Nephron (organoid): ENCODE measurements at regions not wholly inside any gene's neighbourhood (a gene's known extent, or its start where the extent isn't known, plus 50 kb on each side); places are given as distances from the start of the nearest gene placed in this dataset.

Experiments
- H3K27ac Mint-ChIP-seq, 3 experiments: 2 replicates each; pipeline ENCODE4 v1.8.0; 2020; ENCODE audit warnings: mixed read lengths in 3 of 3, mild to moderate bottlenecking in 2 of 3, moderate library complexity in 1 of 3
- H3K27me3 Mint-ChIP-seq: 2 replicates; pipeline ENCODE4 v1.8.0; 2021; ENCODE audit warnings: low read depth, mild to moderate bottlenecking, moderate library complexity, mixed read lengths
- H3K36me3 Mint-ChIP-seq: 2 replicates; pipeline ENCODE4 v1.8.0; 2020; ENCODE audit warnings: low read depth, mixed read lengths
- H3K4me1 Mint-ChIP-seq: 2 replicates; pipeline ENCODE4 v1.8.0; 2020; ENCODE audit warnings: mixed read lengths
- H3K4me3 Mint-ChIP-seq, 3 experiments: 2 replicates each; pipeline ENCODE4 v1.8.0; 2020; ENCODE audit warnings: mild to moderate bottlenecking in 3 of 3, mixed read lengths in 3 of 3, moderate library complexity in 2 of 3
- H3K9me3 Mint-ChIP-seq: 2 replicates; pipeline ENCODE4 v1.8.0; 2020; ENCODE audit warnings: mixed read lengths
- CTCF ChIP-seq, 3 experiments: fragments of 200-600 bp; sonication (generic); IDR thresholded peaks; one replicate each; pipeline ENCODE4 v1.5.0; 2021; ENCODE audit warnings: antibody characterized with exemption in 3 of 3; ENCODE audit not compliant: unreplicated experiment in 3 of 3

GRCh38 chr12:125776212-125776611, 711.0 kb downstream of the AACS start:
- H3K4me3 Mint-ChIP-seq = no peak overlapping the region
- no peak for TF ChIP-seq CTCF (IDR thresholded peaks at IDR 0.05; ENCODE audit: unreplicated experiment in 3 of 3)
- no peaks in the 10 kb centered on the region for H3K4me1 Mint-ChIP-seq
- H3K36me3 Mint-ChIP-seq = no peaks in the 10 kb centered on the region
- no peak overlapping the region for H3K27ac Mint-ChIP-seq
- H3K9me3 Mint-ChIP-seq = no peaks in the 10 kb centered on the region
- H3K27me3 Mint-ChIP-seq = peaks cover 8% of the 10 kb centered on the region

GRCh38 chr12:125786143-125786542, 720.9 kb downstream of the AACS start:
- Mint-ChIP-seq H3K27ac (no peak overlapping the region), H3K27me3 (no peaks in the 10 kb centered on the region), H3K4me1 (no peaks in the 10 kb centered on the region), H3K9me3 (peaks cover 17% of the 10 kb centered on the region), H3K36me3 (no peaks in the 10 kb centered on the region), H3K4me3 (no peak overlapping the region)
- no peak for TF ChIP-seq CTCF (IDR thresholded peaks at IDR 0.05; ENCODE audit: unreplicated experiment in 3 of 3)

- no peak for TF ChIP-seq CTCF (IDR thresholded peaks at IDR 0.05; ENCODE audit: unreplicated experiment in 3 of 3)
- Mint-ChIP-seq H3K27me3 (peaks cover 5% of the 10 kb centered on the region), H3K9me3 (peaks cover 10% of the 10 kb centered on the region), H3K4me3 (no peak overlapping the region), H3K27ac (no peak overlapping the region), H3K36me3 (no peaks in the 10 kb centered on the region), H3K4me1 (no peaks in the 10 kb centered on the region)
These were observed 729.2 kb downstream of the AACS start for GRCh38 chr12:125794401-125794800.

GRCh38 chr12:125797421-125798175, 732.4 kb downstream of the AACS start:
- Mint-ChIP-seq H3K4me3 (no peak overlapping the region), H3K9me3 (peaks cover 4% of the 10 kb centered on the region), H3K27me3 (no peaks in the 10 kb centered on the region), H3K36me3 (no peaks in the 10 kb centered on the region), H3K4me1 (no peaks in the 10 kb centered on the region), H3K27ac (no peak overlapping the region)
- TF ChIP-seq CTCF (IDR thresholded peaks at IDR 0.05; ENCODE audit: unreplicated experiment in 3 of 3) = no peak

DNA sequence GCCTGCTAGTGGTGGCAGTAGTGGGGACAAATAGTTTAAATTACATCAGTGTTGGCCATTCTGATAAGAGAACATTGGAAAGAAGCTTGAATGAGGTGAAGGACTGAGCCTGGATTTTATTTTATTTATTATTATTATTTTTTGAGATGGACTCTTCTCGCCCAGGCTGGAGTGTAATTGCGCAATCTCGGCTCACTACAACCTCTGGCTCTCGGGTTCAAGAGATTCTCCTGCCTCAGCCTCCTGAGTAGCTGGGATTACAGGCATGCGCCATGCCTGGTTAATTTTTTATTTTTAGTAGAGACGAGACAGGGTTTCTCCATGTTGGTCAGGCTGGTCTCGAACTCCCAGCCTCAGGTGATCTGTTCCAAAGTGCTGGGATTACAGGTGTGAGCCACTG, 739.4 kb downstream of the AACS start:
- peaks cover 25% of the 10 kb centered on the region for H3K27me3 Mint-ChIP-seq
- H3K4me1 Mint-ChIP-seq = no peaks in the 10 kb centered on the region
- no peak overlapping the region for H3K4me3 Mint-ChIP-seq
- H3K9me3 Mint-ChIP-seq = peaks cover 4% of the 10 kb centered on the region
- H3K27ac Mint-ChIP-seq = no peak overlapping the region
- no peaks in the 10 kb centered on the region for H3K36me3 Mint-ChIP-seq
- no peak for TF ChIP-seq CTCF (IDR thresholded peaks at IDR 0.05; ENCODE audit: unreplicated experiment in 3 of 3)

DNA sequence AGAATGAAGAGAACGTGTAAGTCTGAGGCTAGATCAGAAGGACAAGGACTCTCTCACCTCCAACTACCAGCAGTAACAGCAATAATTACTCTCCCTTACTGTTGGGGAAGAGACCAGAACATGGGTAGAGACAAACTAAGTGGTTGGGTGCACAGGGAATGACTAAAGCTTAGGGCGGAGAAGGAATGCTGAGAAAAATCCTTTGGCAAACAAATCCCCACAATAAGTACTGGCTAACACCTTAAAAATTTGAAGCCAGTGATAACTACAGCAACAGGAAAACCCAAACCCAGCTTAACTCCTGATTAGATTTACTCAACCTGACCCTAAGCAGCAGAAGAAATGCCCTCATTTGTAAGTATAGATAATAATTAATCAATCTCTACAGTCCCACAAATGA, 759.0 kb downstream of the AACS start:
- peaks cover 17% of the 10 kb centered on the region for H3K9me3 Mint-ChIP-seq
- no peak overlapping the region for H3K4me3 Mint-ChIP-seq
- H3K4me1 Mint-ChIP-seq = no peaks in the 10 kb centered on the region
- TF ChIP-seq CTCF (IDR thresholded peaks at IDR 0.05; ENCODE audit: unreplicated experiment in 3 of 3) = no peak
- no peaks in the 10 kb centered on the region for H3K36me3 Mint-ChIP-seq
- no peaks in the 10 kb centered on the region for H3K27me3 Mint-ChIP-seq
- no peak overlapping the region for H3K27ac Mint-ChIP-seq
